Upper lobe of left lung (tissue), 6 donors: ENCODE measurements at regions not wholly inside any gene's neighbourhood (a gene's known extent, or its start where the extent isn't known, plus 50 kb on each side); places are given as distances from the start of the nearest gene placed in this dataset.

Experiments used
- ATAC-seq, 2 donors: fragments of 200-7000 bp; cut with Tn5 transposase; one replicate each; pipeline ENCODE4 v1.9.1; 2022; ENCODE audit warnings: mild to moderate bottlenecking in 2 of 2, moderate library complexity in 2 of 2; ENCODE audit not compliant: low FRiP score in 2 of 2
- DNase-seq, 2 donors: peaks; one replicate each; pipeline ENCODE4 v3.0.0-alpha.2; 2019 to 2020
- H3K27ac ChIP-seq, 4 donors: fragments of 200-600 bp; sonication (generic); one replicate each; pipeline ENCODE4 v1.5.1; 2016 to 2019
- H3K27me3 ChIP-seq, 4 donors: fragments of 200-600 bp; sonication (generic); one replicate each; pipeline ENCODE4 v1.5.1; 2017 to 2019
- H3K36me3 ChIP-seq, 4 donors: fragments of 200-600 bp; sonication (generic); one replicate each; pipeline ENCODE4 v1.5.1; 2016 to 2019
- H3K4me1 ChIP-seq, 4 donors: fragments of 200-600 bp; sonication (generic); one replicate each; pipeline ENCODE4 v1.5.1; 2018 to 2019
- H3K4me3 ChIP-seq, 4 donors: fragments of 200-600 bp; sonication (generic); one replicate each; pipeline ENCODE4 v1.5.1; 2017 to 2019; ENCODE audit warnings: mild to moderate bottlenecking in 2 of 4, moderate library complexity in 1 of 4
- H3K9me3 ChIP-seq, 4 donors: fragments of 200-600 bp; sonication (generic); one replicate each; pipeline ENCODE4 v1.5.1; 2018 to 2019
- CTCF ChIP-seq, 6 experiments: fragments of 450-650 bp in 4 of 6; fragments of 200-600 bp in 2 of 6; sonication (generic) in 2 of 6; IDR thresholded peaks; one replicate each; pipeline ENCODE4 v1.5.1; 2016 to 2019; ENCODE audit warnings: antibody characterized with exemption in 6 of 6
- EP300 ChIP-seq, 4 donors: sonication (generic); formaldehyde crosslinking; IDR thresholded peaks; one replicate each; pipeline ENCODE4 v1.5.1; 2017; ENCODE audit warnings: antibody characterized with exemption in 4 of 4, control low read depth in 2 of 4
- POLR2A ChIP-seq, 4 donors: fragments of 450-650 bp; IDR thresholded peaks; one replicate each; pipeline ENCODE4 v1.5.1; 2016 to 2017; ENCODE audit warnings: antibody characterized with exemption in 4 of 4, mild to moderate bottlenecking in 2 of 4
- POLR2AphosphoS5 ChIP-seq, 2 donors: sonication (generic); formaldehyde crosslinking; IDR thresholded peaks; one replicate each; pipeline ENCODE4 v1.5.1; 2017; ENCODE audit warnings: antibody characterized with exemption in 2 of 2
- WGBS, 2 donors: methylation state at CpG; one replicate each; pipeline ENCODE4 v1.1.5; 2017 to 2018; 5-methylcytosine and 5-hydroxymethylcytosine counted together
- donor health status: DM: no; HTN: no; CAD: no; lungs with moderate emphysema.
- donor health status: DM: no; HTN: yes; CAD: no; lungs with severe emphysema.

GRCh38 chr5:98578438-98578837, 195.0 kb upstream of the RGMB start:
- DNase-seq (no peak), ATAC-seq (no peak)
- H3K27ac ChIP-seq, result no peak overlapping the region
- no peaks in the 10 kb centered on the region for H3K36me3 ChIP-seq
- TF ChIP-seq EP300 (IDR thresholded peaks at IDR 0.05), result no peak
- TF ChIP-seq POLR2AphosphoS5 (IDR thresholded peaks at IDR 0.05), result no peak
- 78 to 83% methylated on average over 1 of the region's 1 CpG for WGBS, 2 donors
- no peaks in the 10 kb centered on the region for H3K9me3 ChIP-seq
- no peaks in the 10 kb centered on the region for H3K27me3 ChIP-seq
- no peak overlapping the region for H3K4me3 ChIP-seq
- H3K4me1 ChIP-seq, result no peaks in the 10 kb centered on the region

GRCh38 chr5:98581112-98581997, 192.1 kb upstream of the RGMB start:
- no peak for ATAC-seq

GRCh38 chr5:98583586-98583985, 189.9 kb upstream of the RGMB start:
- H3K36me3 ChIP-seq, result no peaks in the 10 kb centered on the region
- no peaks in the 10 kb centered on the region for H3K4me1 ChIP-seq
- H3K27me3 ChIP-seq, result no peaks in the 10 kb centered on the region
- WGBS, 2 donors, result 86 to 94% methylated on average over 2 of the region's 2 CpGs
- H3K4me3 ChIP-seq, result no peak overlapping the region
- DNase-seq, result no peak
- ATAC-seq, result no peak
- no peaks in the 10 kb centered on the region for H3K9me3 ChIP-seq
- H3K27ac ChIP-seq, result no peak overlapping the region
- TF ChIP-seq CTCF (IDR thresholded peaks at IDR 0.05) (no peak), EP300 (IDR thresholded peaks at IDR 0.05) (no peak), POLR2A (IDR thresholded peaks at IDR 0.05) (no peak), POLR2AphosphoS5 (IDR thresholded peaks at IDR 0.05) (no peak)

More at GRCh38 chr5:98581112-98581997, 192.1 kb upstream of the RGMB start:
- no peaks in the 10 kb centered on the region for H3K36me3 ChIP-seq
- H3K27ac ChIP-seq, result no peak overlapping the region
- H3K4me3 ChIP-seq, result no peak overlapping the region
- H3K27me3 ChIP-seq, result no peaks in the 10 kb centered on the region
- 83 to 85% methylated on average over 1 of the region's 1 CpG for WGBS, 2 donors
- no peak for TF ChIP-seq POLR2AphosphoS5 (IDR thresholded peaks at IDR 0.05)
- TF ChIP-seq POLR2A (IDR thresholded peaks at IDR 0.05), result no peak
- no peak for TF ChIP-seq EP300 (IDR thresholded peaks at IDR 0.05)
- no peak for TF ChIP-seq CTCF (IDR thresholded peaks at IDR 0.05)
- DNase-seq, result no peak
- H3K4me1 ChIP-seq, result no peaks in the 10 kb centered on the region
- no peaks in the 10 kb centered on the region for H3K9me3 ChIP-seq

GRCh38 chr5:98585661-98586310, 187.7 kb upstream of the RGMB start:
- 53 to 57% methylated on average over 3 of the region's 3 CpGs for WGBS, 2 donors
- TF ChIP-seq CTCF (IDR thresholded peaks at IDR 0.05) (no peak), POLR2AphosphoS5 (IDR thresholded peaks at IDR 0.05) (no peak)
- ATAC-seq (no peak), DNase-seq (no peak)
- Histone ChIP-seq H3K27ac (no peak overlapping the region), H3K36me3 (no peaks in the 10 kb centered on the region), H3K27me3 (no peaks in the 10 kb centered on the region), H3K4me1 (no peaks in the 10 kb centered on the region), H3K9me3 (no peaks in the 10 kb centered on the region), H3K4me3 (no peak overlapping the region)

GRCh38 chr5:98586581-98586980, 186.9 kb upstream of the RGMB start:
- Histone ChIP-seq H3K4me3 (no peak overlapping the region), H3K27me3 (no peaks in the 10 kb centered on the region), H3K36me3 (no peaks in the 10 kb centered on the region), H3K27ac (no peak overlapping the region), H3K9me3 (no peaks in the 10 kb centered on the region), H3K4me1 (no peaks in the 10 kb centered on the region)
- ATAC-seq (no peak), DNase-seq (no peak)
- TF ChIP-seq POLR2AphosphoS5 (IDR thresholded peaks at IDR 0.05) (no peak), CTCF (IDR thresholded peaks at IDR 0.05) (no peak), POLR2A (IDR thresholded peaks at IDR 0.05) (no peak), EP300 (IDR thresholded peaks at IDR 0.05) (no peak)
- 70 to 81% methylated on average over 4 of the region's 4 CpGs for WGBS, 2 donors
